GM18505 (cell line): ENCODE measurements at regions not wholly inside any gene's neighbourhood (a gene's known extent, or its start where the extent isn't known, plus 50 kb on each side); places are given as distances from the start of the nearest gene placed in this dataset.

ENCODE experiments used
- ATAC-seq: cut with Tn5 transposase; IDR thresholded peaks from one replicate; pipeline ENCODE4 v1.9.1; 2021; ENCODE audit not compliant: unreplicated experiment
- POLR2A ChIP-seq: IDR thresholded peaks from 4 replicates; pipeline ENCODE4 v1.6.1; 2011; ENCODE audit warnings: borderline replicate concordance; ENCODE audit not compliant: insufficient read depth, insufficient read length; ENCODE audit errors: extremely low read depth

DNA sequence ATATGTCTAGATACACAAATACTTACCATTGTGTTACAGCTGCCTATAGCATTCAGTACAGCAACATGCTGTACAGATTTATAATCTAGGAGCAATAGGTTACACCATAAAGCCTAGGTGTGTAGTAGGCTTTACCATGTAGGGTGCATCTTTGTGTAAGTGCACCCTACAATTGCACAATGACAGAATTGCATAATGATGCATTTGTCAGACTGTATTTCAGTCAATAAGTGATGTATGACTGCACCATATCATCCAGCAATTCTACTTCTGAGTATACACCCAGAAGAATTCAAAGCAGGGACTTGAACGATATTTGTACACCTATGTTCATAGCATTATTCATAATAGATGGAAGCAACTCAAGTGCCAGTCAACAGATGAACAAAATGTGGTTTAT lies 100.4 kb upstream of the SLC44A1 start:
- ATAC-seq, result no peak
- no peak for TF ChIP-seq POLR2A

DNA sequence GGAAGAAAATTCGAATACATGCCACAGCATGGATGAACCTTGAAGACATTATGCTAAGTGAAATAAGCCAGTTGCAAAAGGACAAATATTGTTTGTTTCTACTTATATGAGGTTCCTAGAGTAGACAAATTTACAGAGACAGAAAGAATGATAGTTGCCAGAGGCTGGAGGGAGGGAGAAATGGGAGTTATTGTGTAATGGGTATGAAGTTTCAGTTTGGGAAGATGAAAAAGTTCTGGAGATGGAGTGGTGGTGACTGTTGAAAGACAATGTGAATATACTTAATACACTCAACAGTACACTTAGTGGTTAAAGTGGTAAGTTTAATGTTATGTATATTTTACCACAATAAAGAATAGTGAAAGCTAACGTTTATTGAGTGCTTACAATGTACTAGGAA lies 99.6 kb upstream of the SLC44A1 start:
- no peak for TF ChIP-seq POLR2A
- ATAC-seq, result no peak

DNA sequence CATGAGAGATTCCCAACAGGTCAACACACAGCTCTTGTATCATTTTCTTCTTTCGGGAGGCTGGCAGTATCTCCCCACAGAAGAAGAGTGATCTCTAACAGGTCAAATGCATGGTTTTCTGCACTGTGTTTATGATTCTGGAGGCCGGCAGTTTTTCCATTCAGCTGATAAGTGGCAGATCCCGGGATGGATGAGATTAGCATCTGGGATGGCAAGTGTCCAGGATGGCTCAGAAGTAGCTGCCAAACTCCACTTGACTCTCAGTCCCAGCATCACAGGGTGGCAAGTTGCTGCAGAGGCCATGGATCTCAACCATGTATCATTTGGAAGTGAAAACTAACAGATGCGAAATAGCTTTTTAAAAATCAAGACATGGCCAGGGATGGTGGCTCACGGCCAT lies 97.8 kb upstream of the SLC44A1 start:
- no peak for ATAC-seq
- TF ChIP-seq POLR2A, result no peak

DNA sequence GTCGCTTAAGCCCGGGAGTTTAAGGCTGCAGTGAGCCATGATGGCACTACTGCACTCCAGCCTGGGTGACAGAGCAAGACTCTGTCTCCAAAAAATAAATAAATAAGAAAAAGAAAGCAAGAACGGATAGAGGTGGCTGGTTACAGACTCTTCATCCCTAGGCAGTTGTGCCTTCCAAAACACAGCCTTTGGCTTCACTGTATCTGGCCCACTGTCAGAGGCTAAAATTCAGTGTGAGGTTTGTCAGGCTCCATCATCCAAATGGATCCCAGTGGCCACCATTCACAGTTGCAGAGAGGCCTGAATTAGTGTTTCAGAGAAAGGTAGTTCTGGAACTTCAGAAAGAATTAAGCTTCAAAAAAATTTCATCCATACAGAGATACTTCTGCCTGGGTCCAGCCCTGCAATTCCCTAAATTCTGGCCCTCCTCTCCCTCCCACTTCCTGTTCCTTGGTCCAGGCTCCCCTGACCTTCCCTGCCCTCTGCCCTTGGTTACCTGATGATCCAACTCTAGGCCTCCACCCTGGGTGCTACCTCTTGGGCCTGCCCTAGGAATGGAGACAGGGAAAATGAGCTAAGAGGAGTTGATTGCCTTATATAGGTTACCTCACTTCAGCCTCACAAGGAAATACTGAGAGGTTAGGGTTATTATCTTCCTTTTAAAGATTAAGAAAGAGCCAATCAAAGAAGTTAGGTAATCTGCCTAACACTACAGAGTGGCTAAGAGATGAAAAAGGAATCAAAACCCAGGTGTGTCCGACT lies 97.2 kb upstream of the SLC44A1 start:
- ATAC-seq, result no peak
- TF ChIP-seq POLR2A, result no peak

DNA sequence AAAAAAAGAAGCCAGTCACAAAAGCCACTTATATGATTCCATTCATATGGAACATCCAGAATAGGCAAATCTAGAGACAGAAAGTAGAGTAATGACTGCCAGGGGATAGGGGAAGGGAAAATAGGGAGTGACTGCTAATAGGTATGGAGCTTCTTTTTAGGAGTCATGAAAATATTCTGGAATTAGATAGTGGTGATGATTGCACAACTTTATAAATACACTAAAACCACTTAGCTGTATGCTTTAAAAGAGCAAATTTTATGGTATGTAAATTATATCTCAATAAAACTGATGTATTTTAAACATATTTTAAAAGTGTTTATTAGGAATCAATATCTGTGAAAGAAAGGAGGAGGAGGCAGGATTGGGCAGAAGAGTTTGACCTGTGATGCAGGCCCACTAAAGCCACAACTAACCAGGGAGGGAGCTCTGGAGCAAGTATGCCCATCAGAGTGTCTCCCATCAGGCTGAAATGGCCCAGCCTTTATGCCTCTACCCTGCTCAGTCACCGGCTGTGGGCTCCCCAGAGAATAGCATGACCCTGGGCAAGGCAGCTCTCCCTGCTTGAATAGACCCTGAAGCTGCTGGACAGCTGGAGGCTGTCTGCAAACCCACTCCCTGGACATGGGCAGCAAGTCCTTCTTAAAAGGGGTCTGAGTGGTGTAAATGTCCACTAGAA lies 96.0 kb upstream of the SLC44A1 start:
- TF ChIP-seq POLR2A, result no peak
- ATAC-seq, result no peak

DNA sequence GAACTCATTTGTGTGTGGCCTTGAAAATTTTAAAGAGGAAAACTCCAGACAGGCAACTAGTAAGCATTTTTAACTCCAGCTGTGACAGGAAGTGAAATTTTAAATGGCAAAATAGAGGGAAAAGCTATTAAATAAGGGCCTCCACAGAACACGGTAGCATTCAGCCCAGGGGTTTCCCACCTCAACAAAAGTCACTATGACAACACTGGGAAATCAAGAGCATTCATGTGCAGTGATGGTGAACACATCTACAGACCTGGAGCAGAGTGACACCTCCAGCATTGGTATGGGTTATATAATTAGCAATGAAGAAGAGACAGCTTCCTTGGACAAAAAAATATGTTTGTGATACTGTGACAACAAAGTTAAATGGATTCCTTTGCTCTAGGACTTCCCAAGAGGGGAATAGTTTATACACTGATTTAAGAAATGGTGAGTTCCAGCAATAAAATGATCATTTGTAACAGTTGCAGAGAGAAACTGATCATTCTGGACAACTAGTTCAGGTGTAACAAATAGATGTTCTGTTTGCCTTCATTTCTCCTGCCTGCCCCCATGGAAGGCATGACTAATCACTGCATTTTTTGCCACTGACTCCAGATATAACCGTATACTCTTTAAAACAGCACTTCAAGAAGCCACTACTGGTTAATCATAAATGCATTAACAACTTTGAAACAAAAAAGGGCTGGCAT lies 93.3 kb upstream of the SLC44A1 start:
- peak; percentile 70 for ATAC-seq

DNA sequence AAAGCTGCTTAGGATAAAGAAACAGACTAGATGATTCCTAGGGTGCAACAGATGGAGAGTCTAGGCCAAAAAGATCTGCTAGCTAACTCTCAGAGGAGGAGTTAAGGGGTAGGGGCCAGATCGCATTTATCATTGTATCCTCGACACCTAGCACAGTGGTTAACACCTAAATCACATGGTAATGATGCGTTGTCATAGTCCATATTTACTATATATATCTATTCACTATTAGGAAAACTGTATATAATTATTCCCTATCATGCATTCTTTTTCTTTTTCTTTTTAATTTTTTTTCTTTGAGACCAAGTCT lies 92.8 kb upstream of the SLC44A1 start:
- no peak for ATAC-seq
- no peak for TF ChIP-seq POLR2A

More for the DNA sequence above, 93.3 kb upstream of the SLC44A1 start:
- no peak for TF ChIP-seq POLR2A

DNA sequence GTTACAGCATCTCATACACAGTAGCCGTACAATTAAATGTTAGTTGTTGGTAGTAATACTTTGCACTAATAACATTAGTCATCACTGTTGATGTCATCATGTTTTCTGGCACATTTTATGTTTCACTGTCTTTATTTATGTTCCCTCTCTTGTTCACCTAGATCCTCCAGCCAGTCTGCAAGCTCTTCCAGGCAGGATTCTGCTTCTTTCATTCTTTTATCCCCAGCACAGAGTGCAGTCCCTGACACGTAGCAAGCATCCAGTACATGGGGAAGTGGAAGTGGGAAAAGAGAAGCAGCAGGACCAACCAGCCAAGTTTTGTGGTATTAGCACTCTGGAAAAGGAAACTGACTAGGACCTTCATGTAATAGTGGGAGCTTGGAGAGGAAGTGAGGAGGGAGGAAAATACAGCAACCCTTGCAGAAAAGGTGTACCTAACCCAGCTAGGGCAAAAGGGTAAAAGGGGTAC lies 89.7 kb upstream of the SLC44A1 start:
- no peak for TF ChIP-seq POLR2A
- ATAC-seq, result no peak

DNA sequence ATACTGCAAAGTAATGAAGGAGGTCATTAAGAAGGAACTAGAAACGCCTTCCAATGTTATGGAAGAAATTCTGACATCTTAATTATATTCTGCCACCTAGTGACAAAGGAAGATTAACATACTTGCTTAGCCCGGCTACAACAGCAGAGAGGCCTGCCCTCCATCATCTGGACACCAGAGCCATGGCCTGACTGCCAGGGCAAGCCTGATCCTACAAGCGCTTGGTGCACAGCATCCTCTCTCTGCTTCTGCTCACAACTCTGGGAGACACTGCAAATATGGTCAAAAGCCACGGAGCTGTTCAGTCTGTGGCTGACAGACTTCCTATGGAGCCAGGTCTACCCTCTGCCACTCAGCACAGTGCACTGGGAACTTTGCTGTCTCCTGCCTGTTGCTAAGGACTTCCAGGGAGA lies 87.3 kb upstream of the SLC44A1 start:
- peak; percentile 58 for ATAC-seq
- TF ChIP-seq POLR2A, result no peak

DNA sequence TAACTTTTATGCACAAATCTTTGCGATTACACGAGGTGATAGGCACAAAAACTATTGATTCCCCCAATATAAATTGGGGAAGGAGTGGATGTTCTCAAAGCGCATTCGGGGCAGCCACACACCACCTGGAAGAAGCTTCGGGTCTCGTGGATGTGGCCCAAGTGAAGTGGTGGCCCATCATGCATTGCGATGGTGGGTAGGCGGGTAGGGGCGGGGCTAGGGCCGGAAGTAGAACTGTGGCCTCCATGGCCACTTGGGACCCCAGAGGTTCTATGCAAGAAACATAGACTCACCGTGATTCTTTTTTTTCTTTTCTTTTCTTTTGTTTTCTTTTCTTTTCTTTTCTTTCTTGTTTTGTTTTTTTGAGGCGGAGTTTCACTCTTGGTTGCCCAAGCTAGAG lies 86.4 kb upstream of the SLC44A1 start:
- ATAC-seq, result no peak
- TF ChIP-seq POLR2A, result no peak

DNA sequence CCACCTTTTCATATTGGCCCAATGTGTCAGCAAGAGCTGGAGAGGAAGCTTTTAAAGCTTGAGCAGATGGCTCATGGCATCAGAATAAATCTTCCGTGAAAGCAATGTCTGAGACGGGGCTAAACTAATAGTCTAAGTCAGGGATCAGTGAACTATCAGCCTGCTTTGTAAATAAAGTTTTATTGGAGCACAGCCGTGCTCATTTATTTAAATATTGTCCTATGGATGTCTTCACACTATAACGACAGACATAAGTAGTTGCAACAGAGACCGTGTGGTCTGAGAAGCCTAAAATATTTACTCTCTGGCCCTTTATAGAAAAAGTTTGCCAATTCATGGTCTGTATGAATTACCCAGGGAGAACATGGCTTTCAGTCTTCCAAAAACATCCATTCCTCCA lies 85.6 kb upstream of the SLC44A1 start:
- ATAC-seq, result no peak
- no peak for TF ChIP-seq POLR2A

DNA sequence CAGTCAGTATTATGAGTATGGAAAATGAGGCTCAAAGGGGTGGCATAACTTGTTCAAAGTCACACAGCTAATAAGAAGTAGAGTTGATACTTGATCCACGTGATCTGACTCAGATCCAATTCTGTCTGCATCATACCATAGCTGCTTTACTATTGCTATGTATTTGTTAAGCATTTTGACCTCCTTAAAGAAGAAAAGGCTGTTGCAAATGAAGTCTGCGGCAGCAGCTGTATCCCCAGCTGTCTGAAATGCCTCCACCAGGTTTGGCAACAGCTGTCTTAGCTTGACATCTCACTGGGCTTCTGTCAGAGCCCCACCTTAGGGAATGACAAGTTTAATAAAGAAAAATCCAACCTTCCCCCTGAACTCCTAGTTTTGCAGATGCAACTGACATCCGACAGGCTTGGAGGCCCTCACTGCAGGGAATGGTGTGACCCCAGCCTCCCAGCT lies 75.6 kb upstream of the SLC44A1 start:
- no peak for TF ChIP-seq POLR2A
- no peak for ATAC-seq

DNA sequence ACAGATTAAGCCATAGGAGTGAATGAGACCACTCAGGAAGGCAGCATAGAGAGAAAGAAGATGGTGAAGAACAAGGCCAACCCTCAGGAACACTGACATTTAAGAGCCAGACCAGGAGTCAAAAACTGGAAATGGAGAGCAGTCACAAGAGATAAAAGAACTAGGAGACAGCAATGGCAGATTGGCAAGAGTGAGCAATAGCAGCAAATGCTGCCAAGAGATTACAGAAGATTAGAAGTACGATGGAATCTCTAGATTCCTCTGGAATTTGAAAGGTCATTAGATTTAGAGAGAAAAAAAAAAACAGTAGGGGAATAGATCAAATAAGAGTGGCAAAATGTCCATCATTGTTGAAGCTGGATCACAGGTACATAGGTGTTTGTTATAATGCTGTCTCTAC lies 73.4 kb upstream of the SLC44A1 start:
- no peak for TF ChIP-seq POLR2A
- ATAC-seq, result no peak

DNA sequence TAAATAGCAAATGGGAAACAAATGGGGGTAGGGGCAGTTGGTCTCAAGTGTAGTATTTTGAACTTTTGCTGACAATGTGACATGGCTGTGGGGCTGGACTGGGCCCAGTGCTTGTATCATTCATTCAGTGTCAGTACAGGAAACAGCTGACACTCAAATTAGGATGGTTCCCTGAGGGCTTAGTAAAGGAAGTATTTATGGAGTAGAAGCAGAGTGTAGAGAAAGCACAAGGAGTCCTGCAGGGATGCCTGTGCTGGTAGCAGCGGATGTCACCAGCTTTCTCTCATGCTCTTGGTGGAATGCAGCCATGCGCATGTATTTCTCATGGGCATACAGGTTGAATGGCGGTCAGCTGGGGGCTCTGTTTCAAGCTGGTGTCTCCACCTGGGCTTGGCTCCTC lies 72.9 kb upstream of the SLC44A1 start:
- TF ChIP-seq POLR2A, result no peak
- ATAC-seq, result no peak
